GM12874 (cell line): ENCODE measurements at regions not wholly inside any gene's neighbourhood (a gene's known extent, or its start where the extent isn't known, plus 50 kb on each side); places are given as distances from the start of the nearest gene placed in this dataset.
A peak's percentile ranks its signal among the peaks of the same experiment; 100 is the strongest.

Experiments
- CTCF ChIP-seq: IDR thresholded peaks from 2 replicates; pipeline ENCODE4 v1.5.1; 2011; ENCODE audit warnings: low read depth, mild to moderate bottlenecking, control low read depth, low read length, moderate library complexity; ENCODE audit not compliant: insufficient read depth

GRCh38 chr7:66521675-66522074, 107.0 kb upstream of the KCTD7 start:
- TF ChIP-seq CTCF = no peak

- TF ChIP-seq CTCF = peak; percentile 50
These were observed 106.2 kb upstream of the KCTD7 start for GRCh38 chr7:66522518-66522917.

- TF ChIP-seq CTCF = no peak
These were observed 105.3 kb upstream of the KCTD7 start for GRCh38 chr7:66523409-66523808.

GRCh38 chr7:66524738-66525137, 103.9 kb upstream of the KCTD7 start:
- TF ChIP-seq CTCF = no peak

- TF ChIP-seq CTCF = no peak
These were observed 100.0 kb upstream of the KCTD7 start for GRCh38 chr7:66528652-66529051.

- TF ChIP-seq CTCF = no peak
These were observed 98.6 kb upstream of the KCTD7 start for GRCh38 chr7:66529883-66530610.

GRCh38 chr7:66535414-66536329, 93.0 kb upstream of the KCTD7 start:
- TF ChIP-seq CTCF = no peak
